HG02885 (cell line): ENCODE measurements at regions not wholly inside any gene's neighbourhood (a gene's known extent, or its start where the extent isn't known, plus 50 kb on each side); places are given as distances from the start of the nearest gene placed in this dataset.

Experiments
- ATAC-seq: cut with Tn5 transposase; IDR thresholded peaks from one replicate; pipeline ENCODE4 v1.9.1; 2021; ENCODE audit warnings: mild to moderate bottlenecking; ENCODE audit not compliant: unreplicated experiment, poor library complexity

DNA sequence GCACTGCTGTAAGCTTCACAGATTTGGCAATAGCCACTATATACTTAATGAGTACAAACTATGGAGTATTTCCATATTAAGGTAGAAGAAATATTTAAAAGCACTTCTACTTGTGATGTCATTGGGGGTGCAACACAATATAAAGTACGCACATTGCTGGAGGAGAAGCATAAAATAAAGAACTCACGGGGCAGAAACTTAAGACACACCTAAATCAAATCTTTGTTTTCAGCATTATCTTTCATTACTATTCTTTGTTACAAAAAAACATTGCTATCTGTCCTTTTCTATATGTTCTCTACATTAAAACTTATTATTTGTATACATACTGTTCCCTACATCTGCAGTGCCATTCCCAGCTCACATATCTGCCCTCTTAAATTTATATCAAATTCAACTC, 93.3 kb upstream of the VPREB1 start:
- ATAC-seq, result no peak

GRCh38 chr22:22150457-22150856, 94.1 kb upstream of the VPREB1 start:
- ATAC-seq, result no peak

DNA sequence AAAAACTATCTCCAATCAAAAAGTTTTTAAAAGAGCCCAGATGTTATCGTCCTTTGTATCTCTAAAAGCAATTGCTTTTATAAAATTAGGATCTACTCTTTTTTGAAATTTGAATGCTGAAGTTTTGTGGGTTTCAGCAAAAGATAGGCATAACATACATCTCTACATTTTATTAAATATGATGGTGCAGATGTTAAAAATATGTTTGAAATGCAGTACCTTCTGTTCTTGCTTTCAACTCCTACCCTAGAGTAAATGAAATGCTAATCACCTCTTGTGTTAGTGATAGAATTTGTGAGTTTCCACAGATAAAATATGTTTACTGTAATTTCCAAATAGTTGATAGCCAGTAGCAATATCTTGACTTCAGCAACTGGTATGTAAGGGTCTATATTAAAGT, 95.7 kb upstream of the VPREB1 start:
- ATAC-seq, result no peak

DNA sequence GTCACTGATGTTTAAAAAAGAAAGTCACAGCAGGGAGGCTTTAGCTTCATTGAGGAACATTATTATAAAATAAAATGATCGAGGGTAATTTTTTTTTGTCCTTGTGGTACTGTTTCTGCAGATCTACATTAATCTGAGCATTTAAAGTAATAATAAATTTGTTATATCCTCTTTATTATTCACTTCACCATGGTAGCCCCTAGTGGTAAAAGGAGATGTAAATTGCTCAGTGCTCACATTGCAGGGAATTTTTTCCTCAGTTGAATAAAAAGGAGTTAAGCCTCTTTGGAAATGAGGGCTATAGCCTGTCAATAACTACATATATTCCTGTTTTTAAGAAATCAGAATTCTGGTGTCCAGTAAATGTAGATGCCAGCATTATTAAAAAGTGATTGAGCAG, 99.7 kb upstream of the VPREB1 start:
- ATAC-seq, result no peak

DNA sequence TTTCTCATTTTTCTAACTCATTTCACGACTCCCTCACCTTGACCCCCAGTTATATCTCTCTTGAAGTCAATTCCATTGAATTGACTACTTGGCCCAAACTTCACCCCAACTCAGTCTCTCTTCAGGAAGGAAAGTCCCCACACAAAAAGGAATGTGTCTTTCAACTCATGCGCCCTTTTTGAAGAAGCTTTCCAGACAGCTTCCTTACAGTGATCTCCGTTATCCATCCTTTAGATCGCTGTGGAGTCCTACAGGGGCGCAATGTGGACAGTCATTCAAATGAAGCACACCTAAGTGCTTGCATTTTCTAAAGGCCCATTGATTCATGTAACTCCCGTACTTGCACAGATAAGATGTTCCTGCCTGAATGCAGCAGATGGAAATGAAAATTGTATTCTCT, 101.1 kb upstream of the VPREB1 start:
- ATAC-seq, result no peak

DNA sequence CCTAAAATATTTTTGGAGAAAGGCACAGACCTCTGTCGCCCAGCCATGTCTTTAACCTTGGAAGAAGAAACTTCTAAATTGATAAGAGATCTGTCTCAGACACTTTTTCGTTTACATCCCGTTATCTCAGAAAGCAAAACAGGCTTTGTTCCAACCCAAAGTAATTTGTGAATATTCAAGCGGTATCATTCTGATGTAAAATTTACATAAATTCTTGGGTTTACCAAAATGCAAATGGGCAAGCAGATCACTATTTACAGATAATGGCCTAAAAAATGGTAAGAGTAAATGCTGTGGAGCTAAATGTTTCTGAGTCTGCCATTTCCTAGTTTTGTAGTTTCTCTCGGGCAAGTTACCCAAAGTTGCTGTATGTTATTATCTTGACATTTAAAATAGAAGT, 101.9 kb upstream of the VPREB1 start:
- no peak for ATAC-seq

DNA sequence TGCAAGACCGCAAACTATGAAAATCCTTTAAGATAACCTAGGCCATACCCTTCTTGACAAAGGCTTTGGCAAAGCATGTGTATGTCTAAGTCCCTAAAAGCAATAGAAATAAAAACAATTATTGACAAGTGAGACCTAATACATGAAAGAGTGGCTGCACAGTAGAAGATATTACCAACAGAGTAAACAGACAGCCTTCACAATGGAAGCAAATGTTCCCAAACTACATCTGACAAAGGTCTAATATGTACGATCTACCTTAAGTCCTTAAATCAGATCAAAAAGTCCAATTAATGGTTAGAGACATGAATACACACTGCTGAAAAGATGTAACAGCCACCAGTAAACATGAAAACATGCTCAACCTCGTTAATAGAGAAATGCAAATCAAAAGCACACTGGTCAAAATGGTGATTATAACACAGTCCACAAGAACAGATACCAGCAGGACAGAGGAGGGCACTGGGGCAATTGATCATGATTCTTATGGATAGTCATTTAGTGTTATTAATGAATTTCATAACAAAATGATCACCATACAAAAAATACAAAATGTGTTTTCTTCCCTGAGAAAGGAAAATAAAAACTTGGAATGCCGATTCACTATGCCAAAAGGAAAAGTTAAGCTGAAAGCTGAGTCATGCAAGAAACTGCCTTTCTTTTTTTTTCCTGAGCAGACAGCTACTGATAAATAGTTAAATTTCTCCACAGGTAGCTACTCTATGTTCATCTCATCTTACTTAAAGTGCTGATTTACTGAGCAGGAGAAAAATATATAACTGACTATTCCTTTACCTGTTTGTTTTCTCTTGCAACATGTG, 102.6 kb upstream of the VPREB1 start:
- no peak for ATAC-seq

- no peak for ATAC-seq
Observed at GRCh38 chr22:22141031-22141430, 103.6 kb upstream of the VPREB1 start.

DNA sequence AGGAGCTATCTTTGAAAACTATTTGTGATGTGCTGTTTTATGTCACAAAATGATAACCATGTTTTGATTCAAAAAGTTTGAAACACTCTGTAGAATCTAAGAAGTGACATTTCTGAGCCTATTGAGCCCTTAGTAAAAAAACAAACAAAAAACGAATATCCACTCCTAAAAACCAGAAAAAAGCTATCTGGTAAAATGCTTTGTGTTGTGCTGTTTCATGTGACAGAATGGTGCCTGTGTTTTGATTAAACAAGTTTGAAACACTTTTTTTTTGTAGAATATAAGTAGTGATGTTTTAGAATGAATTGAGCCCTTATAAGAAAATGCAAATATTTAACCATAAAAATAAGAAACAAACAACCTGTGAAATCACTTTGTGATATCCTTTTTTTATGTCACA, 105.2 kb upstream of the VPREB1 start:
- ATAC-seq, result no peak

GRCh38 chr22:22138915-22139314, 105.7 kb upstream of the VPREB1 start:
- no peak for ATAC-seq

- ATAC-seq, result no peak
Observed at GRCh38 chr22:22137891-22138290, 106.7 kb upstream of the VPREB1 start.

GRCh38 chr22:22133910-22134309, 110.7 kb upstream of the VPREB1 start:
- ATAC-seq, result no peak

DNA sequence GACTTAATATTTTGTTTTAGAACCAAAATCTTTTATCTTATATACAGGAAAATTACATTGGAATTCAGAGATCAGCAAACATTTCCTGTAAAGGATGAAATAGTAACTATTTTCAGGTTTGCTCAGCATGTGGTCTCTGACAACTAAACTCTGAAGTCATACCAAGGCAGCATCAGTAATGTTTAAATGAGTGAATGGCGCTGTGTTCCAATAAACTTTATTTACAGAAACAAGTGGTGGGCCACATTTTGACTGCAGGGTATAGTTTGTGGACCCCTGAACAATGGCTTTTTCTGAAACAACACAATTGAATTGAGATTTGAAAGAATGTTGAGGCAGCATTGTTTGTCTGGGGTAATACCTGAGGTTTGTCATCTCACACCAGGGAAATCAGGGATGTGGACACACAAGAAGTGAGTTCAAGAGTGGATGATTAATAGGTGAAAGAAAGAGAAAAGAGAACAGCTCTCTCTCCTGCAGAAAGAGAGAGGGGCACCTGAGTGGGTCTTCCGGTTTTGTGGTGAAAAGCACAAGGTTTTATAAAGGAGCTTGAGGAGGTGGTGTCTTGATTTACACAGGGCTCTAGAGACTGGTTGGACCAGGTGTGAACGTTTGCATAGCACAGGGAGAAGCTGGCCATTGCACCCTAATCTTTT, 113.5 kb upstream of the VPREB1 start:
- ATAC-seq, result no peak

DNA sequence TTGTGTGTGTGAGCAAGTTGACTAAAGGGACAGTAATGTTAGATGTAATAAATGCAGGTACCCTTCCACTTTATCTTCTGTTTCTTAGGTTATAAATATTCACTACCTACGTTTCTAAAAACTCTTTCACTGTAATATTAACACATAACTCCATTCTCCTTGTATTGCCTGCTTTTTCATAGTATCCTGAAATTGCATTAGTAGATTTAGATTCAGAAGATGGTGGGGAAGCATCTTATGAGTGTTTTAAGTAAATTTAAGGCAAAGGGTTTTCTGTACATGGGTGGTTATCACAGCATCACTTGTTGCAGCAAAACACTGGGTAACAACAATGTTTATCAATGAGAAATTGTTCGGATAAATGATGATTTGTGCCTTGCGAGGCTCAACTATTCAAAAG, 115.2 kb upstream of the VPREB1 start:
- ATAC-seq, result no peak

DNA sequence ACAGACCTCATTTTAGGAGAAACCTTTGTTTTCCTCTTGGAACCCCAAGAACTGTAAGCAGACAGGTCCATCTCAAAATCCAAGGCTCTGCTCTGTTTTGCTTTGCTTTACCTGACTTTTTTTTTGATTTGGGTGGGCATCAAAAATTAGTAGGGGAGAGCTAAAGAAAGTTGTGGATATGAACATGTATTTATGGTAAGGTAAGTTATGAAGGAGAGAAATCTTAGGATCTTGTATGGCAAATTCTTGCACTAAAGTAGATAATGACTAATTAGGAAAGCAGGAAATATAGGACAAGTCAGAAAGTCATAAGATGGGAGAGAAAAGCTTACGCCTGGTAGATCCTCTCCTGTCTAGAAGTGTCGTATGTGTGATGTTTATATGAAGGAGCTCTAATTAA, 116.1 kb upstream of the VPREB1 start:
- no peak for ATAC-seq

- ATAC-seq, result no peak
Observed at GRCh38 chr22:22127100-22127499, 117.5 kb upstream of the VPREB1 start.

- no peak for ATAC-seq
Observed at GRCh38 chr22:22125579-22126468, 118.8 kb upstream of the VPREB1 start.

GRCh38 chr22:22125028-22125578, 119.5 kb upstream of the VPREB1 start:
- no peak for ATAC-seq

DNA sequence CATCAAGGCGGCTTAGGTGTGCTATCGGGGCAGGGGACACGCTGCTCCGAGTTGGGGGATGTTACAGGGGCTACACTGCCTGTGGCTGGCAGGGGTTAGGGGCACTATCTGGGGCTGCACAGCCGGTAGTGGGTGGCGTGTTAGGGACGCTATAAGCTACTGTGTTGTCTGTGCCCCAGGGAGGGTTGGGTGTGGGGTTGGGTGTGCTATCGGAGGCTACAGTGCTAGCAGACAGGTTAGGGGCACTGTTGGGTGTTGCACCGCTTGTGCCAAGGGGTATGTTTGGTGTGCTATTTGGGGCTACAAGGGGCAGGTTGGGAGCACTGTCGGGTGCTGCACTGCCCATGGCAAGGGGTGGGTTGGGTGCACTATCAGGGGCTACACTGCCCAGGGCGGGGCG, 120.2 kb upstream of the VPREB1 start:
- ATAC-seq, result no peak

GRCh38 chr22:22123960-22124278, 120.7 kb upstream of the VPREB1 start:
- ATAC-seq, result no peak
